ENCODE measurements at regions not wholly inside any gene's neighbourhood (a gene's known extent, or its start where the extent isn't known, plus 50 kb on each side); places are given as distances from the start of the nearest gene placed in this dataset.

GRCh38 chr11:134622458-134622857, 210.4 kb upstream of the B3GAT1 start:
- TF ChIP-seq GLIS3 (CRISPR knock-in tag; IDR thresholded peaks at IDR 0.05) (no peak), ZFP3 (CRISPR knock-in tag; IDR thresholded peaks at IDR 0.05) (no peak), ZFP30 (CRISPR knock-in tag; IDR thresholded peaks at IDR 0.05) (no peak), ARNTL (CRISPR knock-in tag; IDR thresholded peaks at IDR 0.05; ENCODE audit: borderline replicate concordance, low read depth) (no peak), TOX (CRISPR knock-in tag; IDR thresholded peaks at IDR 0.05; ENCODE audit: borderline replicate concordance) (no peak), CSDC2 (CRISPR knock-in tag; IDR thresholded peaks at IDR 0.05) (no peak), TCF4 (CRISPR knock-in tag; IDR thresholded peaks at IDR 0.05; ENCODE audit: borderline replicate concordance) (no peak), PPARA (CRISPR knock-in tag; IDR thresholded peaks at IDR 0.05; ENCODE audit: borderline replicate concordance) (no peak), CREB5 (CRISPR knock-in tag; IDR thresholded peaks at IDR 0.05; ENCODE audit: low read depth) (no peak), ISL1 (CRISPR knock-in tag; IDR thresholded peaks at IDR 0.05) (no peak), RARB (CRISPR knock-in tag; IDR thresholded peaks at IDR 0.05) (no peak), SNAI2 (CRISPR knock-in tag; IDR thresholded peaks at IDR 0.05) (no peak), BACH2 (CRISPR knock-in tag; IDR thresholded peaks at IDR 0.05; ENCODE audit: borderline replicate concordance) (no peak), ZNF70 (CRISPR knock-in tag; IDR thresholded peaks at IDR 0.05) (no peak), PATZ1 (CRISPR knock-in tag; IDR thresholded peaks at IDR 0.05; ENCODE audit: borderline replicate concordance) (no peak)
- TF ChIP-seq, protein P1, sequence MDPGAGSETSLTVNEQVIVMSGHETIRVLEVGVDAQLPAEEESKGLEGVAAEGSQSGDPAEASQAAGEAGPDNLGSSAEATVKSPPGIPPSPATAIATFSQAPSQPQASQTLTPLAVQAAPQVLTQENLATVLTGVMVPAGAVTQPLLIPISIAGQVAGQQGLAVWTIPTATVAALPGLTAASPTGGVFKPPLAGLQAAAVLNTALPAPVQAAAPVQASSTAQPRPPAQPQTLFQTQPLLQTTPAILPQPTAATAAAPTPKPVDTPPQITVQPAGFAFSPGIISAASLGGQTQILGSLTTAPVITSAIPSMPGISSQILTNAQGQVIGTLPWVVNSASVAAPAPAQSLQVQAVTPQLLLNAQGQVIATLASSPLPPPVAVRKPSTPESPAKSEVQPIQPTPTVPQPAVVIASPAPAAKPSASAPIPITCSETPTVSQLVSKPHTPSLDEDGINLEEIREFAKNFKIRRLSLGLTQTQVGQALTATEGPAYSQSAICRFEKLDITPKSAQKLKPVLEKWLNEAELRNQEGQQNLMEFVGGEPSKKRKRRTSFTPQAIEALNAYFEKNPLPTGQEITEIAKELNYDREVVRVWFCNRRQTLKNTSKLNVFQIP (CRISPR knock-in tag; IDR thresholded peaks at IDR 0.05; ENCODE audit: borderline replicate concordance, low read depth), result no peak
- no peak for ATAC-seq

- no peak for ATAC-seq
Observed at GRCh38 chr11:134617360-134617759, 205.3 kb upstream of the B3GAT1 start.

GRCh38 chr11:134616038-134616437, 204.0 kb upstream of the B3GAT1 start:
- ATAC-seq, result no peak
- TF ChIP-seq PPARA (CRISPR knock-in tag; IDR thresholded peaks at IDR 0.05; ENCODE audit: borderline replicate concordance) (no peak), ZNF8 (CRISPR knock-in tag; IDR thresholded peaks at IDR 0.05) (no peak), ZC3H10 (CRISPR knock-in tag; IDR thresholded peaks at IDR 0.05) (no peak), PATZ1 (CRISPR knock-in tag; IDR thresholded peaks at IDR 0.05; ENCODE audit: borderline replicate concordance) (no peak)
- TF ChIP-seq, protein P2, sequence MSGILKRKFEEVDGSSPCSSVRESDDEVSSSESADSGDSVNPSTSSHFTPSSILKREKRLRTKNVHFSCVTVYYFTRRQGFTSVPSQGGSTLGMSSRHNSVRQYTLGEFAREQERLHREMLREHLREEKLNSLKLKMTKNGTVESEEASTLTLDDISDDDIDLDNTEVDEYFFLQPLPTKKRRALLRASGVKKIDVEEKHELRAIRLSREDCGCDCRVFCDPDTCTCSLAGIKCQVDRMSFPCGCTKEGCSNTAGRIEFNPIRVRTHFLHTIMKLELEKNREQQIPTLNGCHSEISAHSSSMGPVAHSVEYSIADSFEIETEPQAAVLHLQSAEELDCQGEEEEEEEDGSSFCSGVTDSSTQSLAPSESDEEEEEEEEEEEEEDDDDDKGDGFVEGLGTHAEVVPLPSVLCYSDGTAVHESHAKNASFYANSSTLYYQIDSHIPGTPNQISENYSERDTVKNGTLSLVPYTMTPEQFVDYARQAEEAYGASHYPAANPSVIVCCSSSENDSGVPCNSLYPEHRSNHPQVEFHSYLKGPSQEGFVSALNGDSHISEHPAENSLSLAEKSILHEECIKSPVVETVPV (CRISPR knock-in tag; IDR thresholded peaks at IDR 0.05), result no peak

More at GRCh38 chr11:134617360-134617759, 205.3 kb upstream of the B3GAT1 start:
- TF ChIP-seq ISL1 (CRISPR knock-in tag; IDR thresholded peaks at IDR 0.05) (no peak), PATZ1 (CRISPR knock-in tag; IDR thresholded peaks at IDR 0.05; ENCODE audit: borderline replicate concordance) (no peak), ZNF8 (CRISPR knock-in tag; IDR thresholded peaks at IDR 0.05) (no peak), CSDC2 (CRISPR knock-in tag; IDR thresholded peaks at IDR 0.05) (no peak), GLIS3 (CRISPR knock-in tag; IDR thresholded peaks at IDR 0.05) (no peak), OSR1 (CRISPR knock-in tag; IDR thresholded peaks at IDR 0.05) (no peak), PPARA (CRISPR knock-in tag; IDR thresholded peaks at IDR 0.05; ENCODE audit: borderline replicate concordance) (no peak), TCF4 (CRISPR knock-in tag; IDR thresholded peaks at IDR 0.05; ENCODE audit: borderline replicate concordance) (no peak), ARNTL (CRISPR knock-in tag; IDR thresholded peaks at IDR 0.05; ENCODE audit: borderline replicate concordance, low read depth) (no peak)
- TF ChIP-seq, protein P1 (CRISPR knock-in tag; IDR thresholded peaks at IDR 0.05; ENCODE audit: borderline replicate concordance, low read depth), result no peak
